ENCODE measurements at regions not wholly inside any gene's neighbourhood (a gene's known extent, or its start where the extent isn't known, plus 50 kb on each side); places are given as distances from the start of the nearest gene placed in this dataset.

GRCh38 chr9:79104951-79105350 lies 466.8 kb upstream of the TLE4 start:
- no peak for DNase-seq (ENCODE audit: low spot score)

- DNase-seq (ENCODE audit: low spot score): no peak
These were observed 463.7 kb upstream of the TLE4 start for GRCh38 chr9:79107911-79108676.

GRCh38 chr9:79111653-79112052 lies 460.1 kb upstream of the TLE4 start:
- DNase-seq (ENCODE audit: low spot score): no peak

GRCh38 chr9:79115176-79115575 lies 456.6 kb upstream of the TLE4 start:
- no peak for DNase-seq (ENCODE audit: low spot score)

- DNase-seq (ENCODE audit: low spot score): no peak
These were observed 455.7 kb upstream of the TLE4 start for GRCh38 chr9:79116041-79116440.

GRCh38 chr9:79116709-79117108 lies 455.1 kb upstream of the TLE4 start:
- no peak for DNase-seq (ENCODE audit: low spot score)

- no peak for DNase-seq (ENCODE audit: low spot score)
These were observed 451.2 kb upstream of the TLE4 start for GRCh38 chr9:79120533-79120932.

GRCh38 chr9:79120941-79121340 lies 450.8 kb upstream of the TLE4 start:
- DNase-seq (ENCODE audit: low spot score): no peak

GRCh38 chr9:79123415-79123814 lies 448.4 kb upstream of the TLE4 start:
- DNase-seq (ENCODE audit: low spot score): no peak

- DNase-seq (ENCODE audit: low spot score): no peak
These were observed 444.1 kb upstream of the TLE4 start for GRCh38 chr9:79127661-79128060.

- DNase-seq (ENCODE audit: low spot score): peak; percentile 46
These were observed 441.8 kb upstream of the TLE4 start for GRCh38 chr9:79129865-79130480.

GRCh38 chr9:79131246-79131774 lies 440.5 kb upstream of the TLE4 start:
- no peak for DNase-seq (ENCODE audit: low spot score)

- DNase-seq (ENCODE audit: low spot score): no peak
These were observed 439.9 kb upstream of the TLE4 start for GRCh38 chr9:79131824-79132377.

- DNase-seq (ENCODE audit: low spot score): peak; percentile 35
These were observed 437.1 kb upstream of the TLE4 start for GRCh38 chr9:79134654-79135053.

GRCh38 chr9:79135681-79136415 lies 435.9 kb upstream of the TLE4 start:
- no peak for DNase-seq (ENCODE audit: low spot score)

- DNase-seq (ENCODE audit: low spot score): peak; percentile 5
These were observed 431.0 kb upstream of the TLE4 start for GRCh38 chr9:79140751-79141150.

- DNase-seq (ENCODE audit: low spot score): no peak
These were observed 428.6 kb upstream of the TLE4 start for GRCh38 chr9:79143211-79143610.

GRCh38 chr9:79145442-79145841 lies 426.3 kb upstream of the TLE4 start:
- DNase-seq (ENCODE audit: low spot score): peak; percentile 9

GRCh38 chr9:79149585-79149984 lies 422.2 kb upstream of the TLE4 start:
- DNase-seq (ENCODE audit: low spot score): no peak

- no peak for DNase-seq (ENCODE audit: low spot score)
These were observed 420.0 kb upstream of the TLE4 start for GRCh38 chr9:79151791-79152190.

- DNase-seq (ENCODE audit: low spot score): no peak
These were observed 419.5 kb upstream of the TLE4 start for GRCh38 chr9:79152306-79152705.

GRCh38 chr9:79154806-79155205 lies 417.0 kb upstream of the TLE4 start:
- no peak for DNase-seq (ENCODE audit: low spot score)

GRCh38 chr9:79155308-79155707 lies 416.5 kb upstream of the TLE4 start:
- DNase-seq (ENCODE audit: low spot score): no peak
